H9 (cell line): ENCODE measurements at regions not wholly inside any gene's neighbourhood (a gene's known extent, or its start where the extent isn't known, plus 50 kb on each side); places are given as distances from the start of the nearest gene placed in this dataset.
A peak's percentile ranks its signal among the peaks of the same experiment; 100 is the strongest.

Source experiments
- DNase-seq: peaks from one replicate; pipeline ENCODE4 v3.0.0-alpha.2; 2017
- H2AFZ ChIP-seq: one replicate; pipeline ENCODE4 v1.6.1; 2013; ENCODE audit warnings: mild to moderate bottlenecking, low read length, control low read depth, moderate library complexity
- H2AK5ac ChIP-seq: 2 replicates; pipeline ENCODE4 v1.6.1; 2013; ENCODE audit warnings: low read length, control low read depth, mixed read lengths; ENCODE audit not compliant: insufficient read length
- H2BK120ac ChIP-seq: one replicate; pipeline ENCODE4 v1.6.1; 2013; ENCODE audit warnings: low read depth, mild to moderate bottlenecking, low read length, control low read depth, inconsistent platforms; ENCODE audit not compliant: poor library complexity, severe bottlenecking
- H2BK12ac ChIP-seq: 2 replicates; pipeline ENCODE4 v1.6.1; 2013; ENCODE audit warnings: low read length, control low read depth, mixed read lengths, low read depth; ENCODE audit not compliant: insufficient read length
- H2BK15ac ChIP-seq: 2 replicates; pipeline ENCODE4 v1.6.1; 2013; ENCODE audit warnings: low read depth, low read length, control low read depth
- H2BK20ac ChIP-seq: one replicate; pipeline ENCODE4 v1.6.1; 2013; ENCODE audit warnings: low read depth, mild to moderate bottlenecking, low read length, control low read depth, inconsistent platforms; ENCODE audit not compliant: poor library complexity, severe bottlenecking
- H2BK5ac ChIP-seq: 2 replicates; pipeline ENCODE4 v1.6.1; 2013; ENCODE audit warnings: low read length, control low read depth, mixed read lengths; ENCODE audit not compliant: insufficient read length
- H3K14ac ChIP-seq: 2 replicates; pipeline ENCODE4 v1.6.1; 2013; ENCODE audit warnings: low read length, control low read depth; ENCODE audit not compliant: insufficient read depth
- H3K18ac ChIP-seq: 2 replicates; pipeline ENCODE4 v1.6.1; 2013; ENCODE audit warnings: low read depth, mild to moderate bottlenecking, mixed read lengths, low read length, control low read depth; ENCODE audit not compliant: insufficient read length
- H3K23ac ChIP-seq: 2 replicates; pipeline ENCODE4 v1.6.1; 2013; ENCODE audit warnings: low read length, control low read depth, mixed read lengths, low read depth; ENCODE audit not compliant: insufficient read length
- H3K23me2 ChIP-seq: 2 replicates; pipeline ENCODE4 v1.6.1; 2013; ENCODE audit warnings: low read depth, mild to moderate bottlenecking, mixed read lengths, low read length, control low read depth; ENCODE audit not compliant: insufficient read length, poor library complexity, severe bottlenecking
- H3K27ac ChIP-seq: 2 replicates; pipeline ENCODE4 v1.5.1; 2013; ENCODE audit warnings: low read length, control low read depth, mixed read lengths, low read depth; ENCODE audit not compliant: insufficient read length
- H3K27me3 ChIP-seq: 2 replicates; pipeline ENCODE4 v1.6.1; 2013; ENCODE audit warnings: low read length, control low read depth, inconsistent platforms; ENCODE audit not compliant: insufficient read depth
- H3K4ac ChIP-seq: 2 replicates; pipeline ENCODE4 v1.6.1; 2013; ENCODE audit warnings: low read depth, mild to moderate bottlenecking, control low read depth, inconsistent platforms, low read length, moderate library complexity
- H3K4me1 ChIP-seq: 2 replicates; pipeline ENCODE4 v1.6.1; 2013; ENCODE audit warnings: low read length, control low read depth, inconsistent platforms; ENCODE audit not compliant: insufficient read depth
- H3K4me2 ChIP-seq: 2 replicates; pipeline ENCODE4 v1.6.1; 2013; ENCODE audit warnings: low read length, control low read depth, mixed read lengths; ENCODE audit not compliant: insufficient read length, insufficient read depth
- H3K56ac ChIP-seq: 2 replicates; pipeline ENCODE4 v1.6.1; 2013; ENCODE audit warnings: low read depth, mild to moderate bottlenecking, mixed read lengths, low read length, control low read depth; ENCODE audit not compliant: insufficient read length
- H3K79me1 ChIP-seq: 2 replicates; pipeline ENCODE4 v1.6.1; 2013; ENCODE audit warnings: low read depth, mild to moderate bottlenecking, moderate library complexity, low read length, control low read depth, inconsistent platforms; ENCODE audit not compliant: insufficient read depth, poor library complexity, severe bottlenecking
- H3K79me2 ChIP-seq: 2 replicates; pipeline ENCODE4 v1.6.1; 2013; ENCODE audit warnings: low read length, control low read depth, inconsistent platforms; ENCODE audit not compliant: insufficient read depth
- H3K9ac ChIP-seq: 2 replicates; pipeline ENCODE4 v1.6.1; 2013; ENCODE audit warnings: low read length, control low read depth, mixed read lengths; ENCODE audit not compliant: insufficient read length; ENCODE audit errors: extremely low read depth
- H3K9me3 ChIP-seq: one replicate; pipeline ENCODE4 v1.6.1; 2013; ENCODE audit warnings: low read depth, low read length, inconsistent platforms; ENCODE audit not compliant: control insufficient read depth
- H3T11ph ChIP-seq: one replicate; pipeline ENCODE4 v1.6.1; 2013; ENCODE audit warnings: mild to moderate bottlenecking, low read length, control low read depth, inconsistent platforms
- H4K20me1 ChIP-seq: one replicate; pipeline ENCODE4 v1.6.1; 2013; ENCODE audit not compliant: control insufficient read depth, insufficient read length, insufficient read depth
- H4K5ac ChIP-seq: 2 replicates; pipeline ENCODE4 v1.6.1; 2013; ENCODE audit warnings: low read depth, mild to moderate bottlenecking, mixed read lengths, low read length, control low read depth; ENCODE audit not compliant: insufficient read length
- H4K8ac ChIP-seq: replicated peaks from 2 replicates; pipeline ENCODE4 v1.6.1; 2013; ENCODE audit warnings: low read length, control low read depth, mixed read lengths, low read depth; ENCODE audit not compliant: insufficient read length
- H4K91ac ChIP-seq: 2 replicates; pipeline ENCODE4 v1.6.1; 2013; ENCODE audit warnings: low read depth, mild to moderate bottlenecking, moderate library complexity, mixed read lengths, low read length, control low read depth; ENCODE audit not compliant: insufficient read length
- H3K27ac Mint-ChIP-seq, 3 experiments: 2 replicates in 2 of 3; 3 replicates in 1 of 3; pipeline ENCODE4 v1.8.0; 2020 to 2021; ENCODE audit warnings: mixed read lengths in 3 of 3, mild to moderate bottlenecking in 1 of 3, moderate library complexity in 1 of 3
- H3K27me3 Mint-ChIP-seq: 2 replicates; pipeline ENCODE4 v1.8.0; 2021; ENCODE audit warnings: low read depth, mild to moderate bottlenecking, moderate library complexity, mixed read lengths
- H3K36me3 Mint-ChIP-seq, 3 experiments: 2 replicates in 2 of 3; 3 replicates in 1 of 3; pipeline ENCODE4 v1.8.0; 2020 to 2021; ENCODE audit warnings: low read depth in 3 of 3, mixed read lengths in 3 of 3; ENCODE audit not compliant: insufficient read depth in 1 of 3
- H3K4me1 Mint-ChIP-seq, 2 experiments: 2 replicates each; pipeline ENCODE4 v1.8.0; 2020; ENCODE audit warnings: mixed read lengths in 2 of 2
- H3K4me3 Mint-ChIP-seq, 2 experiments: 2 replicates in 1 of 2; 3 replicates in 1 of 2; pipeline ENCODE4 v1.8.0; 2020 to 2021; ENCODE audit warnings: mild to moderate bottlenecking in 2 of 2, mixed read lengths in 2 of 2, moderate library complexity in 1 of 2
- H3K9me3 Mint-ChIP-seq, 2 experiments: 2 replicates in 1 of 2; 3 replicates in 1 of 2; pipeline ENCODE4 v1.8.0; 2020; ENCODE audit warnings: mild to moderate bottlenecking in 2 of 2, mixed read lengths in 2 of 2, moderate library complexity in 1 of 2
- WGBS: extraction: QIAGEN DNeasy Blood & Tissue Kit; methylation state at CpG from one replicate; pipeline ENCODE4 v1.1.7; 2013; ENCODE audit warnings: missing lambda C conversion rate, low lambda C conversion rate, mixed read lengths; ENCODE audit not compliant: insufficient read length; ENCODE audit errors: extremely low coverage; 5-methylcytosine and 5-hydroxymethylcytosine counted together
- TF ChIP-seq, protein P1 (sequence below): fragments of 200-600 bp; sonication (generic); conservative IDR thresholded peaks from 3 replicates; pipeline ENCODE4 v1.8.0; 2021; ENCODE audit warnings: antibody characterized with exemption, mild to moderate bottlenecking

DNA sequence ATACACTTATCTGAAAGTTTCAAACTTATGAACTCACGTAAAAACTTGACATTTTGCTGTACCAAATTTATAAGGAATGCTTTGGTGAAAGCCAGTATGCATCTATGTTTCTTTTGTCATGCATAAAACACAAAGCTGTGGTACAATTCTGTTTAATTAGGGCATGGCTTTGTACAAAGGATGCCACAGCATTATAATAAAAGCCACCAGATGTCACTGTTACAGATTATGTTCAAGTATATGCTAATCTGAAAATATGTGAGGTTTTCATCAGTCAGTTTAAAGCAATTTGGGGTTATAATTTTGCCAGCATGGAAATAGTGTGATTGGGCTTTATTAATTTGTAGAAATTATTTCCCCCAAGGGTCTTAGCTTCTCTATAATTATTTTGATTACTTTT is 69.0 kb downstream of the ATOH1 start:
- Histone ChIP-seq H3K79me2 (no peaks in the 10 kb centered on the region), H2BK120ac (no peak overlapping the region), H4K91ac (no peak overlapping the region), H3T11ph (no peak overlapping the region), H3K4ac (no peak overlapping the region), H4K5ac (no peak overlapping the region), H3K56ac (no peak overlapping the region), H3K23ac (no peak overlapping the region), H4K8ac (no peak overlapping the region), H3K23me2 (no peaks in the 10 kb centered on the region), H3K4me1 (no peaks in the 10 kb centered on the region), H3K79me1 (no peaks in the 10 kb centered on the region), H2BK12ac (no peak overlapping the region), H4K20me1 (no peaks in the 10 kb centered on the region), H2BK15ac (no peak overlapping the region), H2BK5ac (no peak overlapping the region), H3K9me3 (no peaks in the 10 kb centered on the region), H2BK20ac (no peak overlapping the region), H3K4me2 (no peak overlapping the region), H2AFZ (no peak overlapping the region), H3K27me3 (no peaks in the 10 kb centered on the region), H3K14ac (no peak overlapping the region), H3K27ac (no peak overlapping the region), H2AK5ac (no peak overlapping the region), H3K18ac (no peak overlapping the region), H3K9ac (no peak overlapping the region)
- H3K27ac Mint-ChIP-seq: no peak overlapping the region
- no peaks in the 10 kb centered on the region for H3K36me3 Mint-ChIP-seq
- no peaks in the 10 kb centered on the region for H3K27me3 Mint-ChIP-seq
- WGBS: no CpG with 5 or more reads among the region's 1 CpG
- H3K9me3 Mint-ChIP-seq: no peaks in the 10 kb centered on the region
- no peak overlapping the region for H3K4me3 Mint-ChIP-seq
- no peaks in the 10 kb centered on the region for H3K4me1 Mint-ChIP-seq
- TF ChIP-seq, protein P1, sequence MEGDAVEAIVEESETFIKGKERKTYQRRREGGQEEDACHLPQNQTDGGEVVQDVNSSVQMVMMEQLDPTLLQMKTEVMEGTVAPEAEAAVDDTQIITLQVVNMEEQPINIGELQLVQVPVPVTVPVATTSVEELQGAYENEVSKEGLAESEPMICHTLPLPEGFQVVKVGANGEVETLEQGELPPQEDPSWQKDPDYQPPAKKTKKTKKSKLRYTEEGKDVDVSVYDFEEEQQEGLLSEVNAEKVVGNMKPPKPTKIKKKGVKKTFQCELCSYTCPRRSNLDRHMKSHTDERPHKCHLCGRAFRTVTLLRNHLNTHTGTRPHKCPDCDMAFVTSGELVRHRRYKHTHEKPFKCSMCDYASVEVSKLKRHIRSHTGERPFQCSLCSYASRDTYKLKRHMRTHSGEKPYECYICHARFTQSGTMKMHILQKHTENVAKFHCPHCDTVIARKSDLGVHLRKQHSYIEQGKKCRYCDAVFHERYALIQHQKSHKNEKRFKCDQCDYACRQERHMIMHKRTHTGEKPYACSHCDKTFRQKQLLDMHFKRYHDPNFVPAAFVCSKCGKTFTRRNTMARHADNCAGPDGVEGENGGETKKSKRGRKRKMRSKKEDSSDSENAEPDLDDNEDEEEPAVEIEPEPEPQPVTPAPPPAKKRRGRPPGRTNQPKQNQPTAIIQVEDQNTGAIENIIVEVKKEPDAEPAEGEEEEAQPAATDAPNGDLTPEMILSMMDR: peak; percentile 10
- no peak for DNase-seq
